Gastroesophageal sphincter (tissue), 3 donors: ENCODE measurements at regions not wholly inside any gene's neighbourhood (a gene's known extent, or its start where the extent isn't known, plus 50 kb on each side); places are given as distances from the start of the nearest gene placed in this dataset.
"Not testable (repeated sequence)": the region's sequence is repeated elsewhere in the genome, so short reads cannot be mapped to it uniquely, and the experiment has no call there.

Source experiments
- EP300 ChIP-seq: sonication (generic); formaldehyde crosslinking; IDR thresholded peaks from one replicate; pipeline ENCODE4 v1.6.1; 2017; ENCODE audit warnings: antibody characterized with exemption, mild to moderate bottlenecking
- POLR2A ChIP-seq, 2 donors: fragments of 450-650 bp; IDR thresholded peaks; one replicate each; pipeline ENCODE4 v1.6.1; 2017; ENCODE audit warnings: antibody characterized with exemption in 2 of 2, mild to moderate bottlenecking in 2 of 2, moderate library complexity in 1 of 2
- POLR2AphosphoS5 ChIP-seq: sonication (generic); formaldehyde crosslinking; IDR thresholded peaks from one replicate; pipeline ENCODE4 v1.6.1; 2017; ENCODE audit warnings: antibody characterized with exemption
- TF ChIP-seq, protein P1 (sequence below), 4 experiments: fragments of 200-600 bp in 2 of 4; fragments of 450-650 bp in 2 of 4; sonication (generic) in 1 of 4; IDR thresholded peaks; one replicate each; pipeline ENCODE4 v1.5.1; 2017 to 2019; ENCODE audit warnings: antibody characterized with exemption in 4 of 4, mild to moderate bottlenecking in 2 of 4, moderate library complexity in 2 of 4

DNA sequence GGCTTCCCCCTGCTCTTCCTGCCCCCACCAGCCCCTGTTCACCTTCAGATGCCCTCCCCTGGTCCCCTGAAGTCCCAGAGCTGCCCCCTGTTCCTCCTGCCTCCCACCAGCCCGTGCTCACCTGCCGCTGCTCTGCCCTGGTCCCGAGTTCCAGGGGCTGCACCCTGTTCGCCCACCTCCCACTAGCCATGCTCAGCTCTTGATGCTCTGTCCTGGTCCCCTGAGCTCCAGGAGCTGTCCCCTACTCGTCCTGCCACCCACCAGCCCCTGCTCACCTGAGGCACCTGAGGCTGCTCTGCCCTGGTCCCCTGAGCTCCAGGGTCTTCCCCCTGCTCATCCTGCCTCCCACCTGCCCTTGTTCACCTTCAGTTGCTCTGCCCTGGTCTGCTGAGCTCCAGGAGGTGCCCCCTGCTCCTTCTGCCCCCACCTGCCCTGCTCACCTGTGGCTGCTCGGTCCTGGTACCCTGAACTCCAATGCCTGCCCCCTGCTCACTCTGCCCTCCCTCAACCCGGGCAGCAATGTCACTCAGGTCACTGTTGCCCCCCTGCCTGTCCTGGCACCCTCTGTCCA lies 120.4 kb downstream of the TMEM121 start:
- TF ChIP-seq, protein P1, sequence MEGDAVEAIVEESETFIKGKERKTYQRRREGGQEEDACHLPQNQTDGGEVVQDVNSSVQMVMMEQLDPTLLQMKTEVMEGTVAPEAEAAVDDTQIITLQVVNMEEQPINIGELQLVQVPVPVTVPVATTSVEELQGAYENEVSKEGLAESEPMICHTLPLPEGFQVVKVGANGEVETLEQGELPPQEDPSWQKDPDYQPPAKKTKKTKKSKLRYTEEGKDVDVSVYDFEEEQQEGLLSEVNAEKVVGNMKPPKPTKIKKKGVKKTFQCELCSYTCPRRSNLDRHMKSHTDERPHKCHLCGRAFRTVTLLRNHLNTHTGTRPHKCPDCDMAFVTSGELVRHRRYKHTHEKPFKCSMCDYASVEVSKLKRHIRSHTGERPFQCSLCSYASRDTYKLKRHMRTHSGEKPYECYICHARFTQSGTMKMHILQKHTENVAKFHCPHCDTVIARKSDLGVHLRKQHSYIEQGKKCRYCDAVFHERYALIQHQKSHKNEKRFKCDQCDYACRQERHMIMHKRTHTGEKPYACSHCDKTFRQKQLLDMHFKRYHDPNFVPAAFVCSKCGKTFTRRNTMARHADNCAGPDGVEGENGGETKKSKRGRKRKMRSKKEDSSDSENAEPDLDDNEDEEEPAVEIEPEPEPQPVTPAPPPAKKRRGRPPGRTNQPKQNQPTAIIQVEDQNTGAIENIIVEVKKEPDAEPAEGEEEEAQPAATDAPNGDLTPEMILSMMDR (IDR thresholded peaks at IDR 0.05), result not testable (repeated sequence)
- not testable (repeated sequence) for TF ChIP-seq POLR2AphosphoS5; POLR2A (IDR thresholded peaks at IDR 0.05); EP300
